ENCODE measurements at regions not wholly inside any gene's neighbourhood (a gene's known extent, or its start where the extent isn't known, plus 50 kb on each side); places are given as distances from the start of the nearest gene placed in this dataset.

DNA sequence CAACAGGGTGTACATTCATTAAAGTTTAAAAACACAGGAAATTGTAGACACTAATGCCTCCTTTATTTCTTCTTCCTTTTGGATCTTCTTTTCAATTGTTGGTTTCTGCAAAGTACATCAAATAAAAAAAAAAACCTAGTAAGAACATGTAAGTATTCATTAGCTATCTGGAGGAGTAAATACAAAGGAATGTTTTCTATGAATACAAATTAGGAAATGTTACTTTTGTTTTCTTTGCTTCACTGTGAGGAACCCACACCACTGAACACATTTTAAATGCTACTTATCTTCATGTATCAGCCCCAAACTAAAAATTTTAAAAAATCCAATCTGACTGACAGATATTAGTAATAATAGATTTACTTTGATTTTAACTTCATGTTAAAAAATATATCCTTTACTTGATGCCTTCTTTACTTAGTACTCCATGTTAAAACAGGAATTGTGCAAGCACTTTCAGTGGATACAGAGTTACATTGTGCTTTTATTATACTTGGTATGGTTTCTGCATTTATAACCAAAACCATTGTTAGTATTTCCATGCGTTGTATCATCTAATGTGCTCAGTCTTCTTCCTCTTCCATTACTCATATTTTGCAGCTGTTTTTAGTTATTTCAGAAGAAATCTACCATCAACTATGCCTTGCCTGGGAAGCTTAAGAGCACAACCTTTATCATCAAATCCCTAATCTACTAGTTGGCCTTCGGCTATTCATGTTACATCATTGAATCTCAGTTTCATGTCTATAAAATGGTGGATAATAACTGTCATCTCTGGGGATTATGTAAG lies 236.9 kb upstream of the DPYD start:
- TF ChIP-seq, protein P1, sequence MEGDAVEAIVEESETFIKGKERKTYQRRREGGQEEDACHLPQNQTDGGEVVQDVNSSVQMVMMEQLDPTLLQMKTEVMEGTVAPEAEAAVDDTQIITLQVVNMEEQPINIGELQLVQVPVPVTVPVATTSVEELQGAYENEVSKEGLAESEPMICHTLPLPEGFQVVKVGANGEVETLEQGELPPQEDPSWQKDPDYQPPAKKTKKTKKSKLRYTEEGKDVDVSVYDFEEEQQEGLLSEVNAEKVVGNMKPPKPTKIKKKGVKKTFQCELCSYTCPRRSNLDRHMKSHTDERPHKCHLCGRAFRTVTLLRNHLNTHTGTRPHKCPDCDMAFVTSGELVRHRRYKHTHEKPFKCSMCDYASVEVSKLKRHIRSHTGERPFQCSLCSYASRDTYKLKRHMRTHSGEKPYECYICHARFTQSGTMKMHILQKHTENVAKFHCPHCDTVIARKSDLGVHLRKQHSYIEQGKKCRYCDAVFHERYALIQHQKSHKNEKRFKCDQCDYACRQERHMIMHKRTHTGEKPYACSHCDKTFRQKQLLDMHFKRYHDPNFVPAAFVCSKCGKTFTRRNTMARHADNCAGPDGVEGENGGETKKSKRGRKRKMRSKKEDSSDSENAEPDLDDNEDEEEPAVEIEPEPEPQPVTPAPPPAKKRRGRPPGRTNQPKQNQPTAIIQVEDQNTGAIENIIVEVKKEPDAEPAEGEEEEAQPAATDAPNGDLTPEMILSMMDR (IDR thresholded peaks at IDR 0.05; ENCODE audit: insufficient read depth, low read length): no peak
- TF ChIP-seq POLR2AphosphoS5 (IDR thresholded peaks at IDR 0.05; ENCODE audit: low read depth): no peak
- no peak for TF ChIP-seq GABPA (IDR thresholded peaks at IDR 0.05; ENCODE audit: low read depth)
- no peak for TF ChIP-seq SPI1 (IDR thresholded peaks at IDR 0.05; ENCODE audit: borderline replicate concordance, low read depth)
